GM12873 (cell line): ENCODE measurements at regions not wholly inside any gene's neighbourhood (a gene's known extent, or its start where the extent isn't known, plus 50 kb on each side); places are given as distances from the start of the nearest gene placed in this dataset.

ENCODE experiments used
- TF ChIP-seq, protein P1 (sequence below): IDR thresholded peaks from 2 replicates; pipeline ENCODE4 v1.5.1; 2012; ENCODE audit warnings: low read depth, mild to moderate bottlenecking, moderate library complexity, low read length, control low read depth; ENCODE audit not compliant: insufficient read depth; ENCODE audit errors: missing control alignments

DNA sequence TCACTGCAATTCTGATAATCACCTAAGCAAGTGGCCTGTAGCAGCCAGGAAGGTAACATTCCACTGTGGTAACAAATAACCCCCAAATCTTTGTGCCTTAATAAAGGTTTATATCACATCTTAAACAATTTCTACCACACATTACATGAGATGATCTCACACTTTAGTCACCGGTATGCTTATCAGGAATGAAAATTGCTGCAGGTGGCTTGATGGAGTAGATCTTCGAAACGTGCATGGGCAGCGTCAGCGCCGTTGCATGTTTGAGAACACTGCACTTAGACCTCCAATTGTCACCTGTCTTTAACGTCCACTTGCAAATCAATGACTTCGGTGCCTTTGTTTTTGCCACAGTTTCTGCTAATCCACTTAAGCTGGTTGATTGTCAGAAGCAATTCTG, 477.4 kb downstream of the VRK1 start:
- TF ChIP-seq, protein P1, sequence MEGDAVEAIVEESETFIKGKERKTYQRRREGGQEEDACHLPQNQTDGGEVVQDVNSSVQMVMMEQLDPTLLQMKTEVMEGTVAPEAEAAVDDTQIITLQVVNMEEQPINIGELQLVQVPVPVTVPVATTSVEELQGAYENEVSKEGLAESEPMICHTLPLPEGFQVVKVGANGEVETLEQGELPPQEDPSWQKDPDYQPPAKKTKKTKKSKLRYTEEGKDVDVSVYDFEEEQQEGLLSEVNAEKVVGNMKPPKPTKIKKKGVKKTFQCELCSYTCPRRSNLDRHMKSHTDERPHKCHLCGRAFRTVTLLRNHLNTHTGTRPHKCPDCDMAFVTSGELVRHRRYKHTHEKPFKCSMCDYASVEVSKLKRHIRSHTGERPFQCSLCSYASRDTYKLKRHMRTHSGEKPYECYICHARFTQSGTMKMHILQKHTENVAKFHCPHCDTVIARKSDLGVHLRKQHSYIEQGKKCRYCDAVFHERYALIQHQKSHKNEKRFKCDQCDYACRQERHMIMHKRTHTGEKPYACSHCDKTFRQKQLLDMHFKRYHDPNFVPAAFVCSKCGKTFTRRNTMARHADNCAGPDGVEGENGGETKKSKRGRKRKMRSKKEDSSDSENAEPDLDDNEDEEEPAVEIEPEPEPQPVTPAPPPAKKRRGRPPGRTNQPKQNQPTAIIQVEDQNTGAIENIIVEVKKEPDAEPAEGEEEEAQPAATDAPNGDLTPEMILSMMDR = no peak

DNA sequence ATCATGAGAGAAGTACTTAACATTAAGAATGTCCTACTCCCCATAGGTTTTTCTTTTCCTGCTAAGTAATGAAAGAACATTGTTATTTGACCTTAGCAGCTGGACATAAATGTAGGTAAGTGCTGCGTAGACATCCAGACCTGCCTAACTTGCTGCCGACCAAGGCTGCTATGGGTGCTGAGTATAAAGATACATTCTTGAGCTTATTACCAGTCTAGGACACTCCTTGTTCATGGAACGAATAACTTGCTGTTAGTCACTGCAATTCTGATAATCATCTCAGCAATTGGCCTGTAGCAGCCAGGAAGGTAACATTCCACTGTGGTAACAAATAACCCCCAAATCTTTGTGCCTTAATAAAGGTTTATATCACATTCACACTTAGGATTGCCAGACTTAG, 478.1 kb downstream of the VRK1 start:
- TF ChIP-seq, protein P1 = no peak

DNA sequence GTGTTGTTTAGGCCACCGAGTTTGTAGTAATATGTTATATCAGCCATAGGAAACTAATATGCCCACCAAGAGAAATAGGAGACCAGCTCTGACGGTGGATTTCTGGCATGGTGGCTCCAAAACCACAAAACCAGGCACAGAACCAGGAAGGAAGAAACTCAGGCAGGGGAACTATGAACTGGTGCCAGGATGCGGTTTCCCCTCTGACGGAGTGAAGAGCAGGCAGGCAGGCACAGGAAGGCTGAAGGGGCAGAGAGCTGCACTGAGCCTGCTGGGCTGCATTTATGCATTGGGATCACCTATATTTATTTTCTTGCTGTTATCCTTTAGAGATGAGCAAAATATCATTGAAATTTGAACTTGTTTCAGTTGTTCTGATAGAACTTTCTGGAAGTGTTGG, 479.4 kb downstream of the VRK1 start:
- TF ChIP-seq, protein P1 = no peak

- TF ChIP-seq, protein P1 = no peak
Observed at GRCh38 chr14:97277711-97278110, 480.5 kb downstream of the VRK1 start.

GRCh38 chr14:97280526-97280925, 483.3 kb downstream of the VRK1 start:
- TF ChIP-seq, protein P1 = no peak

GRCh38 chr14:97281741-97282140, 484.6 kb downstream of the VRK1 start:
- TF ChIP-seq, protein P1 = no peak

DNA sequence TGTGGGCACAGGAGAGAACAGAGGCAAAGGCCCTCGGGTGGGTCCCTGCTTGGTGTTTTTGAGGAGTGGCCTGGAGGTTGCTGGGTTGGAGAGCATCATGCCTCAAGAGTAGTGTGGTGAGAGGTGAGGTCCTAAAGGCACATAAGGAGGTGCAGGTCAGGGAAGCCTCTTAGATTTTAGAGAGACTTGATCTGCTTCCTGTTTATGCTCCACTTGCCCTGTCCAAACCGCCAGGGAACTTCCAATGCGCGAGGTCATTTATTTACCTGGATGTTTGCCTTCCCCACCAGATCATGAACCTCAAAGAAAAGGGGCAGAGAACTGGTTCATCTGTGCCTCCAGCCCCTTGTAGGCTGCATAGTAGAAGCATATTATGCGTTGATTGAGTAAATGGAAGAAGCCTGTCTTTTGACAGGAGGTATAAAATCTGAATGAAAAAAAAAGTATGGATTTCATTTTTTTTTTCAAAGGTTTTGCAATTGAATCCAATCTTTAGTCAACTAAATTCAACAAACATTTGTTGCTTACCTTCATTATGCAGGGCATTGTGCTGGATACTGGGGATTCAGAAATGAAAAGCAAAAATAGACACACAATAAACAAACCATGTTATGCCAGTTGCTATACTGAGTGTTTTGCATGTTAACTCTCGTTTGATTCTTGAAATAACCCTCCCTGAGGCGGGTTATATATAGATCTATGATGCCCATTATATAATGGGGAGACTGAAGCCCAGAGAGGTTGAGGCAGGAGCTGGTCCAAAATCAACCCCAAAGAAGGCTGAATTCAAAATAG, 485.2 kb downstream of the VRK1 start:
- TF ChIP-seq, protein P1 = no peak
